Nephron (organoid): ENCODE measurements at regions not wholly inside any gene's neighbourhood (a gene's known extent, or its start where the extent isn't known, plus 50 kb on each side); places are given as distances from the start of the nearest gene placed in this dataset.
"Not testable (repeated sequence)": the region's sequence is repeated elsewhere in the genome, so short reads cannot be mapped to it uniquely, and the experiment has no call there.

ENCODE experiments used
- H3K27ac Mint-ChIP-seq, 3 experiments: 2 replicates each; pipeline ENCODE4 v1.8.0; 2020; ENCODE audit warnings: mixed read lengths in 3 of 3, mild to moderate bottlenecking in 2 of 3, moderate library complexity in 1 of 3
- H3K27me3 Mint-ChIP-seq: 2 replicates; pipeline ENCODE4 v1.8.0; 2021; ENCODE audit warnings: low read depth, mild to moderate bottlenecking, moderate library complexity, mixed read lengths
- H3K36me3 Mint-ChIP-seq: 2 replicates; pipeline ENCODE4 v1.8.0; 2020; ENCODE audit warnings: low read depth, mixed read lengths
- H3K4me1 Mint-ChIP-seq: 2 replicates; pipeline ENCODE4 v1.8.0; 2020; ENCODE audit warnings: mixed read lengths
- H3K4me3 Mint-ChIP-seq, 3 experiments: 2 replicates each; pipeline ENCODE4 v1.8.0; 2020; ENCODE audit warnings: mild to moderate bottlenecking in 3 of 3, mixed read lengths in 3 of 3, moderate library complexity in 2 of 3
- H3K9me3 Mint-ChIP-seq: 2 replicates; pipeline ENCODE4 v1.8.0; 2020; ENCODE audit warnings: mixed read lengths
- TF ChIP-seq, protein P1 (sequence below), 3 experiments: fragments of 200-600 bp; sonication (generic); IDR thresholded peaks; one replicate each; pipeline ENCODE4 v1.5.0; 2021; ENCODE audit warnings: antibody characterized with exemption in 3 of 3; ENCODE audit not compliant: unreplicated experiment in 3 of 3

DNA sequence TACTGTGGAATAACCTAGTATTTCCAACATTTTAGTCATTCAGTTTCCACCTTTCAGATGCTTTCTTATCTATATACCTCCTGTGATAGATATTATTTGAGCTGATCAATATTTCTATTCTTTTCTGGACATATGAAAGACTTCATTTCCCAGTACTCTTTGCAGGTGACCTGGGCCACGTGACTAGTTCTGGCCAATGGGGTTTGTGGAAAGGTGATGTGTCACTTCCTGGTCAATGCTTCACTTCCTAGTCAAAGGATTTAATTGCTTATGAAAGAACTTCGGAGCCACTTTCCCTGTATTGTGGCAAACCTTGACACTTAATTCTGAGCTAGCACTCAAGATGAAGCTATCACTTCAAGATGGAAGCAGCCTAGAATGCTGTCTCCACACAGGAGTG is 248.9 kb upstream of the FOXF1 start:
- Mint-ChIP-seq H3K27ac (no peak overlapping the region), H3K36me3 (no peaks in the 10 kb centered on the region), H3K9me3 (peaks cover 21% of the 10 kb centered on the region), H3K4me1 (no peaks in the 10 kb centered on the region), H3K4me3 (no peak overlapping the region), H3K27me3 (peaks cover 39% of the 10 kb centered on the region)
- TF ChIP-seq, protein P1, sequence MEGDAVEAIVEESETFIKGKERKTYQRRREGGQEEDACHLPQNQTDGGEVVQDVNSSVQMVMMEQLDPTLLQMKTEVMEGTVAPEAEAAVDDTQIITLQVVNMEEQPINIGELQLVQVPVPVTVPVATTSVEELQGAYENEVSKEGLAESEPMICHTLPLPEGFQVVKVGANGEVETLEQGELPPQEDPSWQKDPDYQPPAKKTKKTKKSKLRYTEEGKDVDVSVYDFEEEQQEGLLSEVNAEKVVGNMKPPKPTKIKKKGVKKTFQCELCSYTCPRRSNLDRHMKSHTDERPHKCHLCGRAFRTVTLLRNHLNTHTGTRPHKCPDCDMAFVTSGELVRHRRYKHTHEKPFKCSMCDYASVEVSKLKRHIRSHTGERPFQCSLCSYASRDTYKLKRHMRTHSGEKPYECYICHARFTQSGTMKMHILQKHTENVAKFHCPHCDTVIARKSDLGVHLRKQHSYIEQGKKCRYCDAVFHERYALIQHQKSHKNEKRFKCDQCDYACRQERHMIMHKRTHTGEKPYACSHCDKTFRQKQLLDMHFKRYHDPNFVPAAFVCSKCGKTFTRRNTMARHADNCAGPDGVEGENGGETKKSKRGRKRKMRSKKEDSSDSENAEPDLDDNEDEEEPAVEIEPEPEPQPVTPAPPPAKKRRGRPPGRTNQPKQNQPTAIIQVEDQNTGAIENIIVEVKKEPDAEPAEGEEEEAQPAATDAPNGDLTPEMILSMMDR (IDR thresholded peaks at IDR 0.05; ENCODE audit: unreplicated experiment in 3 of 3): no peak

DNA sequence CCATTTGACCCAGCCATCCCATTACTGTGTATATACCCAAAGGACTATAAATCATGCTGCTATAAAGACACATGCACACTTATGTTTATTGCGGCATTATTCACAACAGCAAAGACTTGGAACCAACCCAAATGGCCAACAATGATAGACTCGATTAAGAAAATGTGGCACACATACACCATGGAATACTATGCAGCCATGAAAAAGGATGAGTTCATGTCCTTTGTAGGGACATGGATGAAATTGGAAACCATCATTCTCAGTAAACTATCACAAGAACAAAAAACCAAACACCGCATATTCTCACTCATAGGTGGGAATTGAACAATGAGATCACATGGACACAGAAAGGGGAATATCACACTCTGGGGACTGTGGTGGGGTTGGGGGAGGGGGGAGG is 242.7 kb upstream of the FOXF1 start:
- H3K36me3 Mint-ChIP-seq, H3K4me3 Mint-ChIP-seq, H3K9me3 Mint-ChIP-seq, H3K27ac Mint-ChIP-seq, H3K4me1 Mint-ChIP-seq: not testable (repeated sequence)
- peaks cover 31% of the 10 kb centered on the region for H3K27me3 Mint-ChIP-seq

DNA sequence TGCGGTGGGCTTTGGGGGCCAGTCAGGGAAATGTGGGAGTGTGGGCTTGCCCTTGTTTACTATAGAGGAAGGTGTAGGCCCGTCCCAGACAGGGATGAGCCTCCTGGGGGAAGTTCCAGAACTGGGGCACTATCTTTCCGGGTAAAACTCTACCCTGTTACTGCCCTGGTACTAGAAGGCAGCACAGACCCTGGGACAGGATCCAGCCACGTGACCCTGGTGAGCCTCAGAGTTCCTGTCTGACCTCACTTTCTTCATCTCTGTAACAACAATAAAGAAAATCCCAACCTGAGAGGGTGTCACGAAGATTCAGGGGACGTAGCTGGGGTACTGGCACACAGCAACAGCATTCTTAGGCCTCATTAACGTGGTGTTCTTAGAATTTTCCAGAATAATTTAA is 239.6 kb upstream of the FOXF1 start:
- Mint-ChIP-seq H3K27me3 (peaks cover 56% of the 10 kb centered on the region), H3K36me3 (no peaks in the 10 kb centered on the region), H3K4me3 (no peak overlapping the region), H3K27ac (no peak overlapping the region), H3K9me3 (peaks cover 7% of the 10 kb centered on the region), H3K4me1 (no peaks in the 10 kb centered on the region)
- TF ChIP-seq, protein P1 (IDR thresholded peaks at IDR 0.05; ENCODE audit: unreplicated experiment in 3 of 3): no peak

DNA sequence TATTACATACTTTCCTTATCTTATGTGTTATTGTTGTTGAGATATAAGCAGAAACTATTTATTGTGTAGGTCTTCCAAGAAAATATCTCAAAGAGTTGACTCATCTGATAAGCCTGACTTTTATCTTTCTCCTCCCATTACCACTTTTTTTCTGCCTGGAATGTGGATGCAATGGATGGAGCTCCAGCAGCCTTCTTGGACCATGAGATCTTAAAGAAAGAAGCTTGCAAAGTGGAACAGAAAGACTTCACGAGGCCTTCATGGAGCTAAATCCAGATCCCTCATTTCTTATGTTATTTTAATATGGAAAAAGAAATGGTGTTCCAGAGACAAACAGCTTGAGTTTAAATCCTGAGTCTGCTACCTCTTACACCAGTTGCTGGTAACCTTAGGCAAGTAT is 237.6 kb upstream of the FOXF1 start:
- no peaks in the 10 kb centered on the region for H3K36me3 Mint-ChIP-seq

DNA sequence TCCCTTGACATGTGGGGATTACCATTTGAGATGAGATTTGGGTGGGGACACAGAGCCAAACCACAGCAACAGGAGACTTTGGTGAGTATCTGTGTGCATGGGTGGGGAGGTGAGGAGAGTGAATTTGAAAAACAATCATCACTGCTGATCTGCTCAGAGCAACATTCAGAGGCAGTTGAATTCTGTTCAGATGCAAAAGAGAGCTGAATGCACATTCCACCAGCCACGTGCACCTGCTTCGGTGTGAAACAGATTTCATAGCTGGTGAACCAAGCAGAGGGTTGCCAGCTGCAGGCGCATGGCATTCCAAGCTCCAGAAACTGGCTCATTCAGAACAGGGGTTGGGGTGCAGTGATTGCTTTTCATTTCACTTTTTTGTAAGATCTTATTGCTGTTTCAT is 233.1 kb upstream of the FOXF1 start:
- Mint-ChIP-seq H3K9me3 (peaks cover 2% of the 10 kb centered on the region), H3K4me1 (no peaks in the 10 kb centered on the region)
- TF ChIP-seq, protein P1 (IDR thresholded peaks at IDR 0.05; ENCODE audit: unreplicated experiment in 3 of 3): no peak

More for the DNA sequence above, 237.6 kb upstream of the FOXF1 start:
- H3K4me3 Mint-ChIP-seq: no peak overlapping the region
- no peaks in the 10 kb centered on the region for H3K4me1 Mint-ChIP-seq
- no peak overlapping the region for H3K27ac Mint-ChIP-seq
- H3K9me3 Mint-ChIP-seq: peaks cover 7% of the 10 kb centered on the region
- TF ChIP-seq, protein P1 (IDR thresholded peaks at IDR 0.05; ENCODE audit: unreplicated experiment in 3 of 3): no peak
- H3K27me3 Mint-ChIP-seq: peaks cover 75% of the 10 kb centered on the region

DNA sequence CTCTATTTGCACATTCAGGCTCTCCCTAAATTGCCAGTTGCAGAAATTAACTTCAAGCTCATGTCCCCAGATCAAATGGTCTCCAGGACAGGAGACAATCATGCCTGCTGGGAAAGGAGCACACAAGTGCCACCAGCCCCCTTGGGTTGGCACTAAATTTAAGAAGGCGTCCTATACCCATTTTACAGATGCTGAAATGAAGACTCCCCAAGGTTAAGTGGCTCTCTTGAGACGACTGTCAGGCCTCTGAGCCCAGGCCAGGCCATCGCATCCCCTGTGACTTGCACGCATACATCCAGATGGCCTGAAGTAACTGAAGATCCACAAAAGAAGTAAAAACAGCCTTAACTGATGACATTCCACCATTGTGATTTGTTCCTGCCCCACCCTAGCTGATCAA is 232.5 kb upstream of the FOXF1 start:
- peaks cover 92% of the 10 kb centered on the region for H3K27me3 Mint-ChIP-seq
- not testable (repeated sequence) for H3K4me1 Mint-ChIP-seq, H3K9me3 Mint-ChIP-seq, H3K27ac Mint-ChIP-seq, H3K36me3 Mint-ChIP-seq, H3K4me3 Mint-ChIP-seq

More for the DNA sequence above, 233.1 kb upstream of the FOXF1 start:
- H3K27ac Mint-ChIP-seq: no peak overlapping the region
- H3K36me3 Mint-ChIP-seq: no peaks in the 10 kb centered on the region
- peaks cover 90% of the 10 kb centered on the region for H3K27me3 Mint-ChIP-seq
- H3K4me3 Mint-ChIP-seq: no peak overlapping the region

DNA sequence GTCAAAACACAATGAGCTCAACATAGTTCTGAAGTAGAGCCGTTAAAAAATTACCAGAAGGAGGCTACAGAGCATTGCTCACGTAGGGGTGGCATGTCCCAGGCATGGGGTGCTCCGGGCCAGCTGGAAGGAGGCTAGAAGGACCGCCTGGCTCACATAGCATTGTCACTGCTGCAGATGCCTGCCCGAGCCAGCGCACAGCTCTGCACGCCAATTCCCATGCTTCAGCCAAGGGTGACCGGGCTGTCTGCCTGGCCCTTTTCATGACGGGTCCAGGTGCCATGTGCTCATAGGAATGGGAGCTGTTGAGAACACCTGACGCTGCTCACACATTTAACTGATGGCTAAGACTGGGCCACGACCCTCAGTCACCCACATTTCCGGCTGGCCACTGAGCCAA is 228.9 kb upstream of the FOXF1 start:
- Mint-ChIP-seq H3K36me3 (no peaks in the 10 kb centered on the region), H3K4me3 (no peak overlapping the region), H3K27ac (no peak overlapping the region), H3K27me3 (peaks cover 97% of the 10 kb centered on the region), H3K4me1 (no peaks in the 10 kb centered on the region), H3K9me3 (peaks cover 2% of the 10 kb centered on the region)
- TF ChIP-seq, protein P1 (IDR thresholded peaks at IDR 0.05; ENCODE audit: unreplicated experiment in 3 of 3): no peak
